HepG2 (cell line): ENCODE measurements at regions not wholly inside any gene's neighbourhood (a gene's known extent, or its start where the extent isn't known, plus 50 kb on each side); places are given as distances from the start of the nearest gene placed in this dataset.

Source experiments
- ATAC-seq: fragments of 200-7000 bp; cut with Tn5 transposase; 3 replicates; pipeline ENCODE4 v1.9.1; 2020; ENCODE audit warnings: mild to moderate bottlenecking, moderate library complexity
- BruUV-seq: library from RNA; stranded (reverse); fragments of 400-500 nt; replicated peaks from 2 replicates; lab custom pipeline; 2021; lab: Mats Ljungman, UMichigan
- CTCF ChIA-PET: fragments of 300-600 bp; formaldehyde crosslinking; extraction: SDS; loops from one replicate; lab custom pipeline; 2021; ENCODE audit warnings: low total read pairs, inconsistent platforms, low intra/inter-chr PET ratio; lab: Yijun Ruan, JAX
- POLR2A ChIA-PET: fragments of 350-600 bp; sonication (Branson Sonifier 250); formaldehyde crosslinking; loops from one replicate; lab custom pipeline; 2020; ENCODE audit warnings: antibody characterized with exemption, inconsistent platforms; lab: Yijun Ruan, JAX
- DNase-seq: peaks from one replicate; pipeline ENCODE4 v3.0.0-alpha.2; 2015; ENCODE audit warnings: low spot score
- FAIRE-seq: peaks from 3 replicates; lab custom pipeline; 2011; peaks lifted over from hg19 to GRCh38; lab: Jason Lieb, UNC
- H2AFZ ChIP-seq: one replicate; pipeline ENCODE4 v1.6.1; 2011; ENCODE audit warnings: low read length, inconsistent platforms
- H3K27ac ChIP-seq: fragments of 300-600 bp; 3 replicates; pipeline ENCODE4 v1.8.0; 2011; ENCODE audit warnings: mixed run types, mild to moderate bottlenecking, mixed read lengths, low read length, inconsistent platforms; ENCODE audit not compliant: insufficient read depth; ENCODE audit errors: extremely low read length
- H3K27me3 ChIP-seq, 2 experiments: fragments of 200-600 bp in 1 of 2; 2 replicates in 1 of 2; 3 replicates in 1 of 2; pipeline versions ENCODE4 v1.6.0 to v1.8.0; 2011; ENCODE audit warnings: low read length in 2 of 2, mild to moderate bottlenecking in 2 of 2, moderate library complexity in 2 of 2, inconsistent platforms in 1 of 2; ENCODE audit not compliant: insufficient read depth in 2 of 2, control insufficient read depth in 1 of 2
- H3K36me3 ChIP-seq, 2 experiments: fragments of 200-600 bp in 1 of 2; replicated peaks in 1 of 2; 2 replicates in 1 of 2; 3 replicates in 1 of 2; pipeline versions ENCODE4 v1.5.1 to v1.8.0; 2011; ENCODE audit warnings: low read length in 2 of 2, inconsistent platforms in 1 of 2; ENCODE audit not compliant: insufficient read depth in 2 of 2, control insufficient read depth in 1 of 2
- H3K4me1 ChIP-seq: 2 replicates; pipeline ENCODE4 v1.5.1; 2012; ENCODE audit warnings: low read length, inconsistent platforms; ENCODE audit not compliant: insufficient read depth
- H3K4me2 ChIP-seq: 2 replicates; pipeline ENCODE4 v1.6.0; 2011; ENCODE audit warnings: low read depth, low read length, inconsistent platforms
- H3K4me3 ChIP-seq, 3 experiments: fragments of 200-600 bp in 1 of 3; sonication (generic), shearing (Covaris generic) in 1 of 3; replicated peaks in 1 of 3; 2 replicates each; pipeline ENCODE4 v1.5.1; 2011 to 2016; ENCODE audit warnings: low read length in 3 of 3, inconsistent platforms in 2 of 3, low read depth in 2 of 3, mild to moderate bottlenecking in 2 of 3, control low read depth in 1 of 3, mixed read lengths in 1 of 3; ENCODE audit not compliant: insufficient read depth in 1 of 3
- H3K79me2 ChIP-seq: one replicate; pipeline ENCODE4 v1.6.1; 2011; ENCODE audit warnings: low read length, inconsistent platforms; ENCODE audit not compliant: insufficient read depth
- H3K9ac ChIP-seq: 2 replicates; pipeline ENCODE4 v1.6.0; 2011; ENCODE audit warnings: mild to moderate bottlenecking, low read depth, low read length, inconsistent platforms; ENCODE audit not compliant: insufficient read depth
- H3K9me3 ChIP-seq: 2 replicates; pipeline ENCODE4 v1.5.1; 2012; ENCODE audit warnings: mild to moderate bottlenecking, low read length
- H4K20me1 ChIP-seq: 2 replicates; pipeline ENCODE4 v1.6.0; 2011; ENCODE audit warnings: inconsistent platforms, mild to moderate bottlenecking, low read length, moderate library complexity; ENCODE audit not compliant: insufficient read depth
- AGO1 ChIP-seq: fragments of 200-400 bp; formaldehyde crosslinking; IDR thresholded peaks from 2 replicates; pipeline ENCODE4 v1.6.1; 2017; ENCODE audit warnings: mild to moderate bottlenecking, low read depth, low read length, moderate library complexity; ENCODE audit not compliant: poor library complexity, severe bottlenecking
- AHR ChIP-seq: IDR thresholded peaks from 2 replicates; pipeline ENCODE4 v1.6.1; 2018; ENCODE audit warnings: missing genetic modification reagents, missing compliant biosample characterization
- ATF7 ChIP-seq, 2 experiments: fragments of 450-650 bp in 1 of 2; sonication (generic) in 1 of 2; formaldehyde crosslinking in 1 of 2; IDR thresholded peaks; 2 replicates each; pipeline versions ENCODE4 v1.4.0 to v1.6.1; 2016 to 2020; ENCODE audit warnings: antibody characterized with exemption in 1 of 2, mild to moderate bottlenecking in 1 of 2, missing genetic modification reagents in 1 of 2
- CREB1 ChIP-seq, 2 experiments: fragments of 450-650 bp in 1 of 2; IDR thresholded peaks; 2 replicates each; pipeline ENCODE4 v1.6.1; 2016 to 2017; ENCODE audit warnings: control low read depth in 1 of 2, mild to moderate bottlenecking in 1 of 2, missing compliant biosample characterization in 1 of 2, missing genetic modification characterization in 1 of 2
- IKZF1 ChIP-seq: fragments of 450-650 bp; IDR thresholded peaks from 2 replicates; pipeline ENCODE4 v1.7.1; 2016
- KLF12 ChIP-seq: sonication (generic); formaldehyde crosslinking; IDR thresholded peaks from 2 replicates; pipeline ENCODE4 v1.4.0; 2020; ENCODE audit warnings: missing genetic modification reagents, borderline replicate concordance
- MED13 ChIP-seq: sonication (generic); formaldehyde crosslinking; IDR thresholded peaks from 2 replicates; pipeline ENCODE4 v1.5.0; 2020; ENCODE audit warnings: missing genetic modification reagents
- MTF2 ChIP-seq: sonication (generic); formaldehyde crosslinking; IDR thresholded peaks from 2 replicates; pipeline ENCODE4 v1.5.0; 2020; ENCODE audit warnings: missing genetic modification reagents, borderline replicate concordance
- SKI ChIP-seq: fragments of 450-650 bp; IDR thresholded peaks from one replicate; pipeline ENCODE4 v1.6.1; 2018; ENCODE audit warnings: mild to moderate bottlenecking; ENCODE audit not compliant: partially characterized antibody
- SNAPC2 ChIP-seq: sonication (generic); formaldehyde crosslinking; IDR thresholded peaks from 2 replicates; pipeline ENCODE4 v1.8.1; 2022; ENCODE audit warnings: mild to moderate bottlenecking, missing genetic modification reagents
- U2AF1 ChIP-seq: fragments of 200-400 bp; formaldehyde crosslinking; optimal IDR thresholded peaks from 2 replicates; pipeline ENCODE3; 2017; ENCODE audit warnings: mild to moderate bottlenecking, low read depth, low read length
- ZFX ChIP-seq: sonication (generic); formaldehyde crosslinking; IDR thresholded peaks from 2 replicates; pipeline ENCODE4 v1.4.0; 2020; ENCODE audit warnings: mild to moderate bottlenecking, low read depth, missing genetic modification reagents, moderate library complexity
- ZNF20 ChIP-seq: sonication (generic); formaldehyde crosslinking; IDR thresholded peaks from 2 replicates; pipeline ENCODE4 v1.4.0; 2020; ENCODE audit warnings: mild to moderate bottlenecking, moderate library complexity, missing genetic modification reagents
- ZNF350 ChIP-seq: sonication (generic); formaldehyde crosslinking; IDR thresholded peaks from 2 replicates; pipeline ENCODE4 v1.4.0; 2020; ENCODE audit warnings: mild to moderate bottlenecking, low read depth, missing genetic modification reagents, borderline replicate concordance
- ZNF567 ChIP-seq: sonication (generic); formaldehyde crosslinking; IDR thresholded peaks from 2 replicates; pipeline ENCODE4 v1.8.1; 2023; ENCODE audit warnings: mild to moderate bottlenecking, missing genetic modification reagents, borderline replicate concordance
- ZNF672 ChIP-seq: sonication (generic); formaldehyde crosslinking; IDR thresholded peaks from 2 replicates; pipeline ENCODE4 v1.8.1; 2022; ENCODE audit warnings: missing genetic modification reagents
- WGBS: methylation state at CpG from one replicate; pipeline ENCODE4 v1.1.6; 2017; ENCODE audit warnings: low lambda C conversion rate; 5-methylcytosine and 5-hydroxymethylcytosine counted together
- in situ Hi-C: cut with HindIII; loops from 2 replicates; pipeline ENCODE4 v1.10.0; 2017; ENCODE audit warnings: low pct_unique_long_range_greater_than_20kb; ENCODE audit not compliant: extremely low pct_ligation_motif_present
- intact Hi-C: fragments of 100-400 bp; cut with micrococcal nuclease; formaldehyde crosslinking; loops from one replicate; pipeline ENCODE4 v1.10.0; 2022; ENCODE audit not compliant: unreplicated experiment
- TF ChIP-seq, protein P1 (sequence below): sonication (generic); formaldehyde crosslinking; IDR thresholded peaks from 2 replicates; pipeline ENCODE4 v1.4.0; 2020; ENCODE audit warnings: missing genetic modification reagents, mild to moderate bottlenecking, borderline replicate concordance
- TF ChIP-seq, protein P2 (sequence below): sonication (generic); formaldehyde crosslinking; IDR thresholded peaks from 2 replicates; pipeline ENCODE4 v1.8.0; 2022; ENCODE audit warnings: missing genetic modification reagents, mild to moderate bottlenecking, inconsistent platforms, borderline replicate concordance
- TF ChIP-seq, protein P3 (sequence below): sonication (generic); formaldehyde crosslinking; IDR thresholded peaks from 2 replicates; pipeline ENCODE4 v1.8.0; 2022; ENCODE audit warnings: low read depth, missing genetic modification reagents

DNA sequence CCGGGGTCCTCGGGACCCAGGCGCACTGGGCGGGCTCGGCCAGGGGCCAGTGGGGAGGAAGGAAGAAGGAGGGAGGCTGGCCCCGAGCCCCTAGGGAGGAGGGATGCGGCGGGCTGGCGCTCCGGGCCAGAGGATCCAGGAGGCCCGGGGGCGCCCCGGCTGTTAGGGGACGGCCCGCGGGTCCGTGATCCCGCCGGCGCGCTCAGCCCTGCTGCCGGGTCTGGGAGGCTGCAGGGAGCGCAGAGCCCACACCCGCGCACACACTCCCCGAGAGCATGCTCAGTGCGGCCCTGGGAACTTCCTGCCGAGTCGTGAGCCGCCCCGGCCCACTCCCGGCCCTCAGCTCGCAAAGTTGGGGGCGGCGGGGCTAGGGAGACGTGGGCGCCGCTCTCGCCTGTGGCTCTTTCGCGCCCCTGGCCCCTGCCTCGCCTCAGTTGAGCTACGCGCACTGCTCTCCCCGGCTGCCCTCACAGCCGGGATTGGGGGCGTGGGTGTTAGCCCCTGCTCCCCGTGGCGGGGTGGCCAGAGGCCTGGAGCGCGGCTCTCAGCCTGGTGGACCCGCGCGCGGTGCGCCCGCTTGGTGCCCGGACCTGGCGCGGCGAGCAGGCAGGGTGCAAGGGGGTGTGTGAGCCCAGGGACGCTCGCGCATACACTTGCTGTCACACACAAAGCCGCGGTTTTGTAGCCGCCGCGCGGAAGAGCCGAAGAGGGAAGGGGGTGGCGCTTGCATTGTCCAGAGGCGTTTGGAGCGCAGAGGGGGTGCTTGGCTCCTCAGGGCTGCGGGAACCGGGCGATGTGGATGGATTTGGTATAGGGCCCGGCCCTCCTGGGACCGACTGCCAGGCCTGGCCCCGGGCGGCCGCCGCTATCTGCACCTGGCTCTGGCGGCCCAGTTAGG is 132.9 kb upstream of the MGAT5 start:
- ChIA-PET CTCF (interaction anchor here (3.2 kb wide), 1 partner anchor 86 kb away, joined by 60 read pairs; no protein-coding TSS in a partner anchor), POLR2A (interaction anchor here (1.3 to 4.5 kb wide), 3 partner anchors 8 to 291 kb away, joined by 6 to 48 read pairs (median 14); no protein-coding TSS in a partner anchor)
- FAIRE-seq (no peak), DNase-seq (no peak), ATAC-seq (peak; percentile 74)
- intact Hi-C loops: loop anchor here (5.0 kb wide), 1 partner anchor 51 kb away; no protein-coding TSS in a partner anchor
- Histone ChIP-seq H3K4me1 (peaks cover 69% of the 10 kb centered on the region), H3K4me3 (peak overlapping the region; percentile 80 to 90 (median 83)), H2AFZ (no peak overlapping the region), H3K4me2 (peak overlapping the region; percentile 96), H3K27me3 (no peaks in the 10 kb centered on the region), H3K79me2 (peaks cover 53% of the 10 kb centered on the region), H3K9me3 (no peaks in the 10 kb centered on the region), H3K36me3 (no peaks in the 10 kb centered on the region), H3K27ac (peak overlapping the region; percentile 82), H4K20me1 (peaks cover 32% of the 10 kb centered on the region), H3K9ac (peak overlapping the region; percentile 76)
- WGBS: 0% methylated on average over 29 of the region's 84 CpGs
- no TSS peak for BruUV-seq
- in situ Hi-C loops: loop anchor here (5.0 to 10.0 kb wide), 2 partner anchors 291 to 334 kb away; no protein-coding TSS in a partner anchor
- TF ChIP-seq ZNF350 (CRISPR knock-in tag) (peak; percentile 45; the same call in 1 of the 2 replicates), ZNF567 (CRISPR knock-in tag) (no peak), IKZF1 (no peak), KLF12 (CRISPR knock-in tag) (0 out of 2 replicates have a peak, but pooled peaks have one; percentile 53), U2AF1 (no peak), SKI (no peak), ZFX (CRISPR knock-in tag) (peak; percentile 94), ATF7 (IDR thresholded peaks at IDR 0.05) (no peak), ATF7 (CRISPR knock-in tag; IDR thresholded peaks at IDR 0.05) (no peak), MED13 (CRISPR knock-in tag) (no peak), AGO1 (no peak), ZNF672 (CRISPR knock-in tag) (no peak), CREB1 (IDR thresholded peaks at IDR 0.05) (no peak), CREB1 (CRISPR knock-in tag; IDR thresholded peaks at IDR 0.05) (no peak), MTF2 (peak; percentile 94), AHR (CRISPR knock-in tag) (no peak), ZNF20 (no peak), SNAPC2 (peak; percentile 67; the same call in 1 of the 2 replicates)
- TF ChIP-seq, protein P1, sequence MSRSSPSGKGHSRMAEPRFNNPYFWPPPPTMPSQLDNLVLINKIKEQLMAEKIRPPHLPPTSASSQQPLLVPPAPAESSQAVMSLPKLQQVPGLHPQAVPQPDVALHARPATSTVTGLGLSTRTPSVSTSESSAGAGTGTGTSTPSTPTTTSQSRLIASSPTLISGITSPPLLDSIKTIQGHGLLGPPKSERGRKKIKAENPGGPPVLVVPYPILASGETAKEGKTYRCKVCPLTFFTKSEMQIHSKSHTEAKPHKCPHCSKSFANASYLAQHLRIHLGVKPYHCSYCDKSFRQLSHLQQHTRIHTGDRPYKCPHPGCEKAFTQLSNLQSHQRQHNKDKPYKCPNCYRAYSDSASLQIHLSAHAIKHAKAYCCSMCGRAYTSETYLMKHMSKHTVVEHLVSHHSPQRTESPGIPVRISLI (CRISPR knock-in tag): peak; percentile 37; the same call in 1 of the 2 replicates
- TF ChIP-seq, protein P2, sequence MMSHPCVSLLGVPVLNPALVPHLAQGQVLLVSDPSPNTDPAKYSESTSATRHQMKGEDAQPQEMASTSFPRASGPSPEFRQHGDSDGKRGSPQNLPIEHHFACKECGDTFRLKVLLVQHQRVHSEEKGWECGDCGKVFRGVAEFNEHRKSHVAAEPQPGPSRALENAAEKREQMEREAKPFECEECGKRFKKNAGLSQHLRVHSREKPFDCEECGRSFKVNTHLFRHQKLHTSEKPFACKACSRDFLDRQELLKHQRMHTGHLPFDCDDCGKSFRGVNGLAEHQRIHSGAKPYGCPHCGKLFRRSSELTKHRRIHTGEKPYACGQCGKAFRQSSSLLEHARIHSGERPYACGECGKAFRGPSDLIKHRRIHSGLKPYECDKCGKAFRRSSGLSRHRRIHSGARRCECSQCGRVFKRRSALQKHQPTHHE (CRISPR knock-in tag): peak; percentile 72
- TF ChIP-seq, protein P3, sequence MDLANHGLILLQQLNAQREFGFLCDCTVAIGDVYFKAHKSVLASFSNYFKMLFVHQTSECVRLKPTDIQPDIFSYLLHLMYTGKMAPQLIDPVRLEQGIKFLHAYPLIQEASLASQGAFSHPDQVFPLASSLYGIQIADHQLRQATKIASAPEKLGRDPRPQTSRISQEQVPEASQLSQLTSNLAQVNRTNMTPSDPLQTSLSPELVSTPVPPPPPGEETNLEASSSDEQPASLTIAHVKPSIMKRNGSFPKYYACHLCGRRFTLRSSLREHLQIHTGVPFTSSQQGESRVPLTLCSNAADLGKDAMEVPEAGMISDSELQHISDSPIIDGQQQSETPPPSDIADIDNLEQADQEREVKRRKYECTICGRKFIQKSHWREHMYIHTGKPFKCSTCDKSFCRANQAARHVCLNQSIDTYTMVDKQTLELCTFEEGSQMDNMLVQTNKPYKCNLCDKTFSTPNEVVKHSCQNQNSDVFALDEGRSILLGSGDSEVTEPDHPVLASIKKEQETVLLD (CRISPR knock-in tag): peak; percentile 50; the same call in 1 of the 2 replicates
